ENCODE measurements at regions not wholly inside any gene's neighbourhood (a gene's known extent, or its start where the extent isn't known, plus 50 kb on each side); places are given as distances from the start of the nearest gene placed in this dataset.
"Not testable (repeated sequence)": the region's sequence is repeated elsewhere in the genome, so short reads cannot be mapped to it uniquely, and the experiment has no call there.

- FAIRE-seq: no peak
These were observed 363.0 kb upstream of the RIOK2 start for GRCh38 chr5:97545886-97546535.

GRCh38 chr5:97547430-97547829 is 364.4 kb upstream of the RIOK2 start:
- FAIRE-seq: no peak

- FAIRE-seq: no peak
These were observed 365.1 kb upstream of the RIOK2 start for GRCh38 chr5:97547999-97548738.

DNA sequence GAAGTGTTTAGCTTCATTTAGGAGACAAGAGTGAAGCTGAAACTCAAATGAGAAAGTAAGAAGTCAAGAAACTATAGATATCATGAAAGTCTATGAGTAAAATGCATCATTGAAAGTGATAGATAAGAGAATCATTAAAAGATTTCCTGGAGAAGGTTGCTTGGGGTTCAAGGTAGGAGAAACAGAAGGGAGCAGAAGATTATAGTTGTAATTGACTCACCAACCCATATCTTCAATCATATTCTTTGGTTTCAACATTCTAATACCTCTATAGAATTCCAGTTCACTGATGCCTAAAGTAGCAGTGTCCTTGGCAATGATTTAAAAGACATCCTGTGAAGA is 365.7 kb upstream of the RIOK2 start:
- FAIRE-seq: no peak

GRCh38 chr5:97549496-97549895 is 366.4 kb upstream of the RIOK2 start:
- FAIRE-seq: no peak

GRCh38 chr5:97550164-97550563 is 367.1 kb upstream of the RIOK2 start:
- no peak for FAIRE-seq

DNA sequence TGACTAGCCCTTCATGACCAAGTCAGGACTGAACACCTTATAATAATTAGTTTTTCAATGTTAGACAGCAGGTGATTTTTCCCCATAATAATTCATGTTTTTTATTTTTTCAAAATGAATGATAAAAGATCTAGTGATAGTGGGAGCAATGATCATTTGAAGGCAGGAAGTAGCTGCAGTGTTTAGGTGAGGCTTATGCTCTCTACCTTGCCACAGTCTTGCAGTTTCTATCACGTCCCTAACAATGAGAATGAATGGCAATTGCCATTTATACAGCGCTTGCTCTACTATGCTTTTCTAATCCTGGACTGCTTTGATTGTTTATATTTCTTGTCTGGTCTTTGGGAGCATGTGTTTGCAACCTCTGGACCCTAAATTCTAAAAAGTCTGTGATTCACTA is 367.8 kb upstream of the RIOK2 start:
- no peak for FAIRE-seq

GRCh38 chr5:97553604-97554452 is 370.8 kb upstream of the RIOK2 start:
- FAIRE-seq: no peak

GRCh38 chr5:97554977-97555643 is 372.1 kb upstream of the RIOK2 start:
- FAIRE-seq: no peak

GRCh38 chr5:97555644-97555981 is 372.6 kb upstream of the RIOK2 start:
- no peak for FAIRE-seq

GRCh38 chr5:97559827-97560598 is 377.0 kb upstream of the RIOK2 start:
- no peak for FAIRE-seq

DNA sequence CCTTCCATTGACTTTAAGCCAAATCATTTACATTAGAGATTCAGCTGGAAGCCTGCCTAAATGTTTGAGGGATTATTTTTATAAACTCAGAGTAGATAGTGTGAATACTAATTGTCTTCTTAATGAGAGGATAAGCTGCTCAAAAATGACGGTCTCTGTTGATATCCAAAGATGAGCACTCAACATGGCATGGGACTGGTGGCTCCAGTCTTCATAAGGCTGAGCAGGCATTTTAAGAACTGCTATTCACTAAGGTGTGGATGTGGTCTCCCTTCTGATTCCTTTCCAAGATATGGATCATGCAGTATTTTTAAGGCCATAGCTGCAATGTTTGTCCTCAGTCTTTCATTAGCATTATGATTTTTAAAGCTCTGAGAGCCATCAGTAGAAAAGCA is 377.5 kb upstream of the RIOK2 start:
- no peak for FAIRE-seq

- FAIRE-seq: no peak
These were observed 380.1 kb upstream of the RIOK2 start for GRCh38 chr5:97563050-97563657.

GRCh38 chr5:97568382-97568781 is 385.3 kb upstream of the RIOK2 start:
- FAIRE-seq: no peak

- no peak for FAIRE-seq
These were observed 387.2 kb upstream of the RIOK2 start for GRCh38 chr5:97570242-97570641.

DNA sequence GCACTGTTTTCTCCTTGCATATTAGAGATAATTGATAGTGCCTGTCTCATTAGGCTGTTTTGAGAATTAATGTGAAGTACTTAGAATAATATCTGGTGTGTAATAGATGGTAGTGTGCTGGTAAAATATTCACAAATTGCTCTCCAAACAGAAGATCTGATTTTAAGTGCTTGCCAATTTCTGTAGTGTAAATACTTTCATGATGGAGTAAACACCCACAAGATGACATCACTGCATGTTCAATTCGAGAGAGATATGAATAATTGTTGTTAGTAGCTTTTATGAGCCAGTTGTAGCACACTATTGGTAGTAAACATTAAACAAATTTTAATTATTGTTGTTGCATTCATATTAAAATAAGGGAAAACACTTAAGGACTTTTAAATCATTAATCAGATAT is 392.3 kb upstream of the RIOK2 start:
- FAIRE-seq: no peak

DNA sequence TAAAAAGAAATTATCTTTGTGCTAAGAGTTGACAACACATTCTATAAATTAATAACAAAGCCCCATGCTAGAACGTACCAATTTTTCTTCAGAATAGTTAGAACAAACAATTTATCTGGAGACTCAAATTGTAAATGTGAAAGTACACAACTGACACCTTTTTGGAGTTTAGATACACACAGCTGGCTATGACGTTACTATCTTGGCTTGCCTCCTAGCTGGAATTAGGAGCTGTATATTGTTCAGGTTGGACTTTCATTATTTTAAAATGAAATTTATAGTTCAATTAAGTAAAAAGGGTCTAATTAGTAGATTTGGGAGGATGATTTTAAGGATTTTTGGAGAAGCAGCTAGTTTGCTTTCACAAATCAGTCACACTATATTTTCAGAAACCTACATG is 393.9 kb upstream of the RIOK2 start:
- no peak for FAIRE-seq

DNA sequence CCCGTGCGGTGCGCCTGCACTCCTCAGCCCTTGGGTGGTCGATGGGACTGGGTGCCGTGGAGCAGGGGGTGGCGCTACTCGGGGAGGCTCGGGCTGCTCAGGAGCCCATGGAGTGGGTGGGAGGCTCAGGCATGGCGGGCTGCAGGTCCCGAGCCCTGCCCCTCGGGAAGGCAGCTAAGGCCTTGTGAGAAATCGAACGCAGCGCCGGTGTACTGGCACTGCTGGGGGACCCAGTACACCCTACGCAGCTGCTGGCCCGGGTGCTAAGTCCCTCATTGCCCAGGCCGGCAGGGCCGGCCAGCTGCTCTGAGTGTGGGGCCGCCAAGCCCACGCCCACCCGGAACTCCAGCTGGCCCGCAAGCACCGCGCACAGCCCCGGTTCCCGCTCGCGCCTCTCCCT is 396.9 kb upstream of the RIOK2 start:
- FAIRE-seq: not testable (repeated sequence)

DNA sequence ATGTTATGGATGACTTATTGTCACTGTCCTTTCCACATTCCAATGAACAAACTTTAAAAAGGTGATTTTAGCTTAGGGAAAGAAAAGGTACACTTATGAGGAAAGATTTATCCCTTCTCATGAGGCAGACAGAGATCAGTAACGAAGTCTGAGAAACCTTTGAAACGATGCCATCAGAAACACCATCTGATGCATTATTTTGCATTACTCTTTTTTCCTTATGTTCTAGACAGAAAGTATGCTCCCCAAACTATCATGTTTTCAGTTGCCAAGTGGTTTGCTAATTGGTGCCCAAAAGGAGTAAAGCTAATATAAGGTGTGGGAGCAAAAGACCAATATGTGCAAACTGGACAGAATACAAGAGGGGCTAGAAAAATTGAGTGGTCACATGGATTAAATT is 397.7 kb upstream of the RIOK2 start:
- FAIRE-seq: no peak

DNA sequence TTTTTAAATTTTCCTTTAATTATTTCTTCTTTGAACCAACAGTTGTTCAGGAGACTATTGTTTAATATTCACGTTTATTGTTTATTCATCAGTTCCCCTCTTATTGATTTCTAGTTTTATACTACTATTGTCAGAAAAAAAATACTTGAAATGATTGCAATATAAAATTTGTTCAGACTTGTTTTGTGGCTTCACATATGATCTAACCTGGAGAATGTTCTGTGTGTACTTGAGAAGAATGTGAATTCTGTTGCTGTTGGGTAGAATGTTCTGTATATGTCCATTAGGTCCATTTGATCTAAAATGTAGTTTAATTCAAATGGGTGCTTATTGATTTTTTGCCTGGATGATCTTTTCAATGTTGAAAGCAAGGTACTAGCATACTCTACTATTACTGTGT is 408.7 kb upstream of the RIOK2 start:
- no peak for FAIRE-seq

- FAIRE-seq: no peak
These were observed 417.4 kb upstream of the RIOK2 start for GRCh38 chr5:97600486-97600885.

DNA sequence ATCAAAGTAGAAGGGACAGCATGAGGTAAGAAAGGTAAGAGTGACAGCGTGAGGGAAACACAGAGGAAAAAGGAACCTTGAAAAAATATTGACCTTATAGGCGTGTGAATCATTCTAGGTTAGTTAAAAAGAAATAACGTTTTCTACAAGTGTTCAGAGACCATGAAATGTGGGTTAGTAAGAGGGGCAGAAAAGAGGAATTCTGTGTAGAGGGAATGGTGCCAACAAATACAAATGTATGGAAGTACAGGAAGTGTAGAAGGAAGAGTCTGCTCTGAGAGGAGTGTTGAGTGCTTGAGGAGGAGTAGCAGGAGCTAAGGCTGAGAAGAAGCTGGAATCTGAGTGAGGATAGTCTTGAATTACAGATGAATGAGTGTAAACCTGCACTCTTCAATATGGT is 418.6 kb upstream of the RIOK2 start:
- no peak for FAIRE-seq

Data from A204.1 (cell line).